ENCODE measurements at regions not wholly inside any gene's neighbourhood (a gene's known extent, or its start where the extent isn't known, plus 50 kb on each side); places are given as distances from the start of the nearest gene placed in this dataset.

DNA sequence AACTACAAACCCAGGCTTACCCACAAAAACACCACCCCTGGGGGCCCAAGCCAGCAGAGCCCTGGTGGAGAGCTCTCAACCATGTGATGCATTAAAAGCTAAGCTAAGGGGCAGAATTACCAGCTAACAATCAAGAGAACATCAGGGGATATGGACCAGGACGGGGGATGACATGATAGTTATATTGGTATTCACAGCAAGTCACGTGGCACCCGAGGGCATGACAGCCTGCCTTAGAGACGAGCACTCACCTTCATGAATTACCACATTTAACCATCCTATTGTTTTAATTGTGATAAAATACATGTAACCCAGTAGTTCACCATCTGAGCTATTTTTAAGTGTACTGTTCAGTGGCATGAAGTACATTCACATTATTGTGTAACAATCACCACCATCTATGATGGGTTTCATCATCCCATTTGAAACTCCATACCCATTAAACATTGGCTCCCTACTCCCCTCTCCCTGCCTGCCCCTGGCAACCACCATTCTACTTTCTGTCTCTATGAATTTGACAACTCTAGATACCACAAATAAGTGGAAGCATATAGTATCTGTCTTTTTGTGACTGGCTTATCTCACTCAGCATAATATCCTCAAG is 245.6 kb downstream of the ANAPC1 start:
- TF ChIP-seq CTCF (conservative IDR thresholded peaks at IDR 0.05 in 1 of 2, IDR thresholded peaks at IDR 0.05 in 1 of 2; ENCODE audit: extremely low read depth in 1 of 2, insufficient read depth in 1 of 2, low read depth in 1 of 2, low read length in 2 of 2) (no peak), EZH2 (IDR thresholded peaks at IDR 0.05; ENCODE audit: borderline replicate concordance, low read length) (no peak)

Measured in mammary epithelial cell (primary cell).